ELF-1 (cell line): ENCODE measurements at regions not wholly inside any gene's neighbourhood (a gene's known extent, or its start where the extent isn't known, plus 50 kb on each side); places are given as distances from the start of the nearest gene placed in this dataset.
A peak's percentile ranks its signal among the peaks of the same experiment; 100 is the strongest.

Experiments used
- DNase-seq: peaks from one replicate; pipeline ENCODE4 v3.0.0-alpha.2; 2016; ENCODE audit warnings: low read depth, low spot score

- peak; percentile 74 for DNase-seq
Measured at GRCh38 chr11:134008634-134009071, 51.9 kb upstream of the IGSF9B start.

GRCh38 chr11:134013518-134013917 is 55.4 kb upstream of the JAM3 start:
- no peak for DNase-seq

- peak; percentile 52 for DNase-seq
Measured at GRCh38 chr11:134014511-134014910, 54.4 kb upstream of the JAM3 start.

- DNase-seq = no peak
Measured at GRCh38 chr11:134015556-134015955, 53.3 kb upstream of the JAM3 start.

- DNase-seq = no peak
Measured at GRCh38 chr11:134017511-134018430, 51.1 kb upstream of the JAM3 start.
